ENCODE measurements at regions not wholly inside any gene's neighbourhood (a gene's known extent, or its start where the extent isn't known, plus 50 kb on each side); places are given as distances from the start of the nearest gene placed in this dataset.

GRCh38 chr2:221142341-221142740 lies 429.8 kb downstream of the EPHA4 start:
- Histone ChIP-seq H3K27me3 (ENCODE audit: control insufficient read depth in 2 of 2, insufficient read depth in 2 of 2, low read length in 2 of 2) (no peaks in the 10 kb centered on the region), H3K4me3 (ENCODE audit: low read length) (no peak overlapping the region), H3K4me1 (ENCODE audit: control insufficient read depth in 2 of 2, insufficient read depth in 2 of 2, low read length in 2 of 2) (no peaks in the 10 kb centered on the region), H3K36me3 (ENCODE audit: control insufficient read depth in 2 of 3, insufficient read depth in 3 of 3, low read length in 3 of 3) (no peaks in the 10 kb centered on the region), H3K9me3 (ENCODE audit: control insufficient read depth in 2 of 3, low read length in 3 of 3) (no peaks in the 10 kb centered on the region), H3K27ac (ENCODE audit: low read depth, low read length) (no peak overlapping the region)
- Mint-ChIP-seq H3K4me3 (no peak overlapping the region), H3K4me1 (no peaks in the 10 kb centered on the region), H3K9me3 (peaks cover 0 to 6% (median 0%) of the 10 kb centered on the region in 11 donors), H3K27ac (no peak overlapping the region), H3K36me3 (no peaks in the 10 kb centered on the region), H3K27me3 (no peaks in the 10 kb centered on the region)
- intact Hi-C loops (cut with micrococcal nuclease), result no loop called here
- DNase-seq, result no peak
- ChIA-PET CTCF (no interaction called here), POLR2A (no interaction called here)
- no peak for ATAC-seq

DNA sequence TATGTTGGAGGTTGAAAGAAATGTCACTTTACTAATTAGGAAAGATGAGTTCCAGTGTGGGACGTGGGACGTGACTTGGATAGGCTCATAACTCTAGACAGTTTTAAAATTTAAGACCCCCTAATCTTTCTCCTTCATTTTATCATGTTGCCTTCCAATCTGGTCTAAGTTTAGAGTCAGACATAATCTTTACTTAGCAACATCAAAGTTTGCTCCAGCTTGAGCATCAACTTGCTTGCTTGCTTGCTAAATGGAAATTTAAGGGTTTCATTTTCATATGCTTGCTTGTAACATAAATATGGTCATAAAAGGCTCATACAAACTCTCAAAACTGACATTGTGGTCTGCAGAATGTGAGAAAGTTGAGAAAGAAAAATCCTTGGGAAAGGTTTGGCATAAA lies 428.9 kb downstream of the EPHA4 start:
- Mint-ChIP-seq H3K9me3 (peaks cover 0 to 6% (median 0%) of the 10 kb centered on the region in 11 donors), H3K4me3 (no peak overlapping the region), H3K27ac (no peak overlapping the region), H3K36me3 (no peaks in the 10 kb centered on the region), H3K4me1 (no peaks in the 10 kb centered on the region), H3K27me3 (no peaks in the 10 kb centered on the region)
- no peak for ATAC-seq
- Histone ChIP-seq H3K27ac (ENCODE audit: low read depth, low read length) (no peak overlapping the region), H3K36me3 (ENCODE audit: control insufficient read depth in 2 of 3, insufficient read depth in 3 of 3, low read length in 3 of 3) (no peaks in the 10 kb centered on the region), H3K4me3 (ENCODE audit: low read length) (no peak overlapping the region), H3K27me3 (ENCODE audit: control insufficient read depth in 2 of 2, insufficient read depth in 2 of 2, low read length in 2 of 2) (no peaks in the 10 kb centered on the region), H3K4me1 (ENCODE audit: control insufficient read depth in 2 of 2, insufficient read depth in 2 of 2, low read length in 2 of 2) (no peaks in the 10 kb centered on the region), H3K9me3 (ENCODE audit: control insufficient read depth in 2 of 3, low read length in 3 of 3) (no peaks in the 10 kb centered on the region)
- no peak for DNase-seq
- POLR2A ChIA-PET, result no interaction called here
- CTCF ChIA-PET, result interaction anchor here (0.7 kb wide), 1 partner anchor 38 kb away, joined by 3 read pairs; no protein-coding TSS in a partner anchor
- intact Hi-C loops (cut with micrococcal nuclease), result no loop called here

- Histone ChIP-seq H3K27ac (ENCODE audit: low read depth, low read length) (no peak overlapping the region), H3K27me3 (ENCODE audit: control insufficient read depth in 2 of 2, insufficient read depth in 2 of 2, low read length in 2 of 2) (no peaks in the 10 kb centered on the region), H3K4me3 (ENCODE audit: low read length) (no peak overlapping the region), H3K36me3 (ENCODE audit: control insufficient read depth in 2 of 3, insufficient read depth in 3 of 3, low read length in 3 of 3) (no peaks in the 10 kb centered on the region), H3K9me3 (ENCODE audit: control insufficient read depth in 2 of 3, low read length in 3 of 3) (no peaks in the 10 kb centered on the region), H3K4me1 (ENCODE audit: control insufficient read depth in 2 of 2, insufficient read depth in 2 of 2, low read length in 2 of 2) (no peaks in the 10 kb centered on the region)
- Mint-ChIP-seq H3K36me3 (no peaks in the 10 kb centered on the region), H3K9me3 (peaks cover 0 to 6% (median 0%) of the 10 kb centered on the region in 11 donors), H3K27ac (no peak overlapping the region), H3K4me3 (no peak overlapping the region), H3K4me1 (no peaks in the 10 kb centered on the region), H3K27me3 (no peaks in the 10 kb centered on the region)
- CTCF ChIA-PET, result no interaction called here
- no peak for ATAC-seq
- intact Hi-C loops (cut with micrococcal nuclease), result no loop called here
- no peak for DNase-seq
- POLR2A ChIA-PET, result no interaction called here
Measured at GRCh38 chr2:221144909-221145308, 427.2 kb downstream of the EPHA4 start.

DNA sequence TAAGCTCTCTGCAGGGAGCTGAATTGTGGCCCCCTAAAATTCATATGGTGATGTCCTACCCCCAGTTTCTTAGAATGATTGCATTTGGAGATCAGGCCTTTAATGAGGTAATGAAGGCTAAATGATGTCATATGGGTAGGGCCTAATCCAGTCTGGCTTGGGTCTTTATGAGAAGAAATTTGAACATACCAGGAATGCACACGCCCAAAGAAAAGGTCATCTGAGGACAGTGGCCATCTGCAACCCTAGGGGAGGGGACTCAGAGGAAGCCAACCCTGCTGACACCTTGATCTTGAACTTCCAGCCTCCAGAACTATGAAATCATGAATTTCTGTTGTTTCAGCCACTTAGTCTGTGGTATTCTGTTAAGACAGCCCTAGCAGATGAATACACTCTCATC lies 426.7 kb downstream of the EPHA4 start:
- H3K4me1 Mint-ChIP-seq, result no peaks in the 10 kb centered on the region
- no peak for DNase-seq
- CTCF ChIA-PET, result no interaction called here
- no peaks in the 10 kb centered on the region for H3K27me3 ChIP-seq (ENCODE audit: control insufficient read depth in 2 of 2, insufficient read depth in 2 of 2, low read length in 2 of 2)
- no peaks in the 10 kb centered on the region for H3K36me3 Mint-ChIP-seq
- no peak overlapping the region for H3K27ac ChIP-seq (ENCODE audit: low read depth, low read length)
- H3K9me3 ChIP-seq (ENCODE audit: control insufficient read depth in 2 of 3, low read length in 3 of 3), result no peaks in the 10 kb centered on the region
- H3K4me3 Mint-ChIP-seq, result no peak overlapping the region
- H3K9me3 Mint-ChIP-seq, result peaks cover 0 to 6% (median 0%) of the 10 kb centered on the region in 11 donors
- POLR2A ChIA-PET, result no interaction called here
- ATAC-seq, result no peak
- no peak overlapping the region for H3K27ac Mint-ChIP-seq
- intact Hi-C loops (cut with micrococcal nuclease), result no loop called here
- H3K4me3 ChIP-seq (ENCODE audit: low read length), result no peak overlapping the region
- no peaks in the 10 kb centered on the region for H3K4me1 ChIP-seq (ENCODE audit: control insufficient read depth in 2 of 2, insufficient read depth in 2 of 2, low read length in 2 of 2)
- H3K27me3 Mint-ChIP-seq, result peaks cover 0 to 1% (median 0%) of the 10 kb centered on the region in 5 donors
- no peaks in the 10 kb centered on the region for H3K36me3 ChIP-seq (ENCODE audit: control insufficient read depth in 2 of 3, insufficient read depth in 3 of 3, low read length in 3 of 3)

DNA sequence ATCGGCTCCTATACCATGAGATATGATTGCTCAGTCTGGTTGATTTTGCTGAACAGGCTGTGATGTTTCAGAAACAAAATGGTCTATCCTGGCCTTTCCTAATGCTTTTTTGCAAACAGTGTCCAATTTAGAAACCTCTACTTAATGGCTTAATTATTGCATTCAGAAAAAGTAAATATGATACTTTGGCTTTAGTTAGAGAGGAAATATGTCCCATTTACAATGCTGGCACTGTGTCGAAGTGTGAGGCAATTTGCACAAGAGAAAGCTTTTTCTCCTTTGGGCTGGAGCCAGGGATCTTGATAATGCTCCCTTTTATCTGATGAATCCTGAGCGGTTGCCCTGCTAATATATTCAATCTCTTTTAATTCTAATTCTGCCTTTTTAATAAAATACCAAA lies 418.9 kb downstream of the EPHA4 start:
- Histone ChIP-seq H3K9me3 (ENCODE audit: control insufficient read depth in 2 of 3, low read length in 3 of 3) (no peaks in the 10 kb centered on the region), H3K27me3 (ENCODE audit: control insufficient read depth in 2 of 2, insufficient read depth in 2 of 2, low read length in 2 of 2) (no peaks in the 10 kb centered on the region), H3K4me3 (ENCODE audit: low read length) (no peak overlapping the region), H3K27ac (ENCODE audit: low read depth, low read length) (no peak overlapping the region), H3K4me1 (ENCODE audit: control insufficient read depth in 2 of 2, insufficient read depth in 2 of 2, low read length in 2 of 2) (no peaks in the 10 kb centered on the region), H3K36me3 (ENCODE audit: control insufficient read depth in 2 of 3, insufficient read depth in 3 of 3, low read length in 3 of 3) (no peaks in the 10 kb centered on the region)
- CTCF ChIA-PET, result no interaction called here
- POLR2A ChIA-PET, result no interaction called here
- intact Hi-C loops (cut with micrococcal nuclease), result loop anchor here in 1 of 2 donors (10.0 kb wide), 1 partner anchor 422 kb away; the partner anchor contains the start of gene EPHA4
- DNase-seq (no peak), ATAC-seq (no peak)
- peaks cover 0 to 8% (median 0%) of the 10 kb centered on the region in 5 donors for H3K27me3 Mint-ChIP-seq
- no peaks in the 10 kb centered on the region for H3K4me1 Mint-ChIP-seq
- H3K4me3 Mint-ChIP-seq, result no peak overlapping the region
- H3K36me3 Mint-ChIP-seq, result no peaks in the 10 kb centered on the region
- H3K27ac Mint-ChIP-seq, result no peak overlapping the region
- peaks cover 0 to 1% (median 0%) of the 10 kb centered on the region in 11 donors for H3K9me3 Mint-ChIP-seq

DNA sequence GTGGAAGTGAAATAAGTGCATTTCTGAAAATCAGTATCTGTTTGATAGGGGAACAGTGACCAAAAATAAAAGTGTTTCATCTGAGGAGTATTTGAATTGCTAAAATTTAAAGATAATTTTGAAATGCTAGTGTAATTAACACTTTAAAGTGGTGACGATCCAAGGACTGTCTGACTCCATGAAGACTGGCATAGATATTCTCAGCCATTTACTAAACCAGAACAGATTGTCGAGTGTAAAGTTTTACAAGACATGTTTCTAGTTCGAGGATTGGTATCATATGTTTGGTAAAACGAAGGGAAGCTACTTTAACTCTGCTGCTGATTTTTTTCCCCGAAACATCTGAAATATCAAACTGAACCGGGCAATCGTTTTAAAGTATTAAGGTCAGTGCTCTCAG lies 417.9 kb downstream of the EPHA4 start:
- Histone ChIP-seq H3K9me3 (ENCODE audit: control insufficient read depth in 2 of 3, low read length in 3 of 3) (no peaks in the 10 kb centered on the region), H3K36me3 (ENCODE audit: control insufficient read depth in 2 of 3, insufficient read depth in 3 of 3, low read length in 3 of 3) (no peaks in the 10 kb centered on the region), H3K27me3 (ENCODE audit: control insufficient read depth in 2 of 2, insufficient read depth in 2 of 2, low read length in 2 of 2) (no peaks in the 10 kb centered on the region), H3K4me3 (ENCODE audit: low read length) (no peak overlapping the region), H3K27ac (ENCODE audit: low read depth, low read length) (no peak overlapping the region), H3K4me1 (ENCODE audit: control insufficient read depth in 2 of 2, insufficient read depth in 2 of 2, low read length in 2 of 2) (no peaks in the 10 kb centered on the region)
- DNase-seq (no peak), ATAC-seq (no peak)
- Mint-ChIP-seq H3K4me3 (no peak overlapping the region), H3K9me3 (peaks cover 0 to 1% (median 0%) of the 10 kb centered on the region in 11 donors), H3K27ac (no peak overlapping the region), H3K36me3 (no peaks in the 10 kb centered on the region), H3K27me3 (peaks cover 0 to 8% (median 0%) of the 10 kb centered on the region in 5 donors), H3K4me1 (no peaks in the 10 kb centered on the region)
- ChIA-PET POLR2A (no interaction called here), CTCF (no interaction called here)
- intact Hi-C loops (cut with micrococcal nuclease), result loop anchor here in 1 of 2 donors (10.0 kb wide), 1 partner anchor 421 kb away; the partner anchor contains the start of gene EPHA4

GRCh38 chr2:221156062-221156734 lies 415.9 kb downstream of the EPHA4 start:
- ChIA-PET CTCF (no interaction called here), POLR2A (no interaction called here)
- Histone ChIP-seq H3K4me1 (ENCODE audit: control insufficient read depth in 2 of 2, insufficient read depth in 2 of 2, low read length in 2 of 2) (no peaks in the 10 kb centered on the region), H3K27ac (ENCODE audit: low read depth, low read length) (no peak overlapping the region), H3K9me3 (ENCODE audit: control insufficient read depth in 2 of 3, low read length in 3 of 3) (no peaks in the 10 kb centered on the region), H3K4me3 (ENCODE audit: low read length) (no peak overlapping the region), H3K36me3 (ENCODE audit: control insufficient read depth in 2 of 3, insufficient read depth in 3 of 3, low read length in 3 of 3) (no peaks in the 10 kb centered on the region), H3K27me3 (ENCODE audit: control insufficient read depth in 2 of 2, insufficient read depth in 2 of 2, low read length in 2 of 2) (no peaks in the 10 kb centered on the region)
- Mint-ChIP-seq H3K4me1 (no peaks in the 10 kb centered on the region), H3K9me3 (peaks cover 0 to 1% (median 0%) of the 10 kb centered on the region in 11 donors), H3K4me3 (no peak overlapping the region), H3K27ac (no peak overlapping the region), H3K36me3 (no peaks in the 10 kb centered on the region), H3K27me3 (no peaks in the 10 kb centered on the region)
- DNase-seq, result no peak
- ATAC-seq, result no peak
- intact Hi-C loops (cut with micrococcal nuclease), result loop anchor here in 1 of 2 donors (10.0 kb wide), 1 partner anchor 419 kb away; the partner anchor contains the start of gene EPHA4
